HG03103 (cell line): ENCODE measurements at regions not wholly inside any gene's neighbourhood (a gene's known extent, or its start where the extent isn't known, plus 50 kb on each side); places are given as distances from the start of the nearest gene placed in this dataset.

Experiments
- ATAC-seq: cut with Tn5 transposase; IDR thresholded peaks from one replicate; pipeline ENCODE4 v1.9.1; 2021; ENCODE audit warnings: low read depth; ENCODE audit not compliant: unreplicated experiment

- ATAC-seq: no peak
These were observed 252.6 kb downstream of the BRD1 start for GRCh38 chr22:49574881-49575702.

DNA sequence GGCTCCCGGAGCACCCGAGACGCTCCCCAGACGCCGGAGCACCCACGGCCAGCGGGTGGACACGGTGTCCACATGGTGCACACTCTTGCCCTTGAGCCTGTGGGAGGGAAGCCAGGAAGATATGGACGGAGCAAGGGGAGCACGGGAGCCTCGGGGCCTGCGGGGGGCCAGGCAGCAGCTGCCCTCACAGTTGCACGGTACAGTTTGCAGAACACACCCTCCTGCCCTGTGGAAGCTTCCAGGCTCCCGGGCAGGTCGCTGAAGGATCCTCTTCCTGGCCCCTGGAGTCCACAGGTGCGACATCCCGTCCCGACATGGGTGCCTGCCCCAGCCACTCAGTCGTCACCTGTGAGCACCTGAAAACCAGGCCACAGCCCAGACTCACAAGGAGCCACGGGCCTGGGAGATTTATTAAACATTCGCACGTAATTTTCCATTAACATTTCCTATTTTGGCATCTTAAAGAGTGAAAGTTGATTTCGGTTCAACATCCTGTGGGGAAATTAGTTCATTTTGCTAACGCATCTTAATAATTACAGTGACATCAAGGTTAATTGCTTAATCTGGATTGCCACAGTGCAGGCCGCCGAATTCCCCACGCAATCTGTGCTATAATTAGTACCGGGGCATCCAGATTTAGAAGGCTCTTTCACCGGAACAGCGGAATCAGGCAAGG is 253.3 kb downstream of the BRD1 start:
- no peak for ATAC-seq

- ATAC-seq: no peak
These were observed 254.4 kb downstream of the BRD1 start for GRCh38 chr22:49573109-49573765.

DNA sequence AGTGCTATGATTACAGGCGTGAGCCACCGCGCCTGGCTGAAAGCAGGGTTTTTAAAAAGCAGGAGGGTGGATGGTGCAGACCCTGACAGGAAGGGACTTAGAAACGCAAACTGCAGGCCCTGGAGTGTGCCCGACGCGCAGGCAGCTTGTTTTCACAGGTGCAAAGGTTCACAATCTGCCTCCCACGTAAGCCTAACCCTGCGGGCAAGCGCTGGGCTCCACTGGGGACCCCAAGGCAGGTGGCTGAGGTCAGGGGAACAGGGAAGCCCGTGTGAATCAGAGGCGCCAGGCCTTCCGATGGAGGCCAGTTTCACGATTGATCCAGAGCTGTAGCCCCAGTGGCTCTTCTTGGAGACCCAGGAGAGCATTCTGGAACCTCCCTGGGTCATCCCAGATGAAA is 256.3 kb downstream of the BRD1 start:
- ATAC-seq: no peak

DNA sequence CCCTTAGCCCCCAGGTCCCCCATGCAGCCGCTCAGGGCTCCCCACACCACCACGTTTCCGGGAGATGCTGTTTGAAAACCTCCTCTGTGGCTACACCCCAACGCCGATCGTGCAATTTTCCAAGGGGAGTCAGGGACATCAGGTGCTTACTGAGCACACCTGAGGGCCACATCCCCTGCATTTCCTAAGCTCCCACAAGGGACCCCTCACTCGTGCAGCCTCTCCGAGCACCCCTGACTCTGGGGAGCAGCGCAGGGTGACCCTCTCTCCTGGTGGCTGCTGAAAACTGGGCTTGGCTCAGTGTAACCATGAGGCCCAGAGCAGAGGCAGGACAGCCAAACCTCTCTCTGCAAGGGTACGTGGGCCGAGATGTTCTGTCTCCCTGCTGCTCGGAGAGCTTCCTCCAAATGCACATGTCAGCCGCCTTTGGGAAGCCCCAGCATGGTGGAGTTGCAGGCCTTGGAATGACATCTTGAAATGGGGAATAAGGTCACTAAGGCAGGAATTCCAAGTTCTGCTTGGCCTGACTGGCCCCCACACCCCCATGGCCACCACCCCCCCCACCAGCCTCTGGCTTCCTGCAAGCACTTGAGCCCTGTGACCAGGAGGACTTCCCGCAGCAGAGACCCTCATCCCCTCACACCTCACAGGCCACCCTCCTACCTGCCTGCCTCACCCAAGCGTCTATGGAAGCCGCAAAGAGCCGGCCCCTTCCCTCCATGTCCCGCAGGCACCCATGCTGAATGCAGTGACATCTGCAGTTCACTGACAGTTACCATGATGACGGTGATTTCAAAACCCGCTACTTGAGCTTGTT is 257.4 kb downstream of the BRD1 start:
- ATAC-seq: no peak

DNA sequence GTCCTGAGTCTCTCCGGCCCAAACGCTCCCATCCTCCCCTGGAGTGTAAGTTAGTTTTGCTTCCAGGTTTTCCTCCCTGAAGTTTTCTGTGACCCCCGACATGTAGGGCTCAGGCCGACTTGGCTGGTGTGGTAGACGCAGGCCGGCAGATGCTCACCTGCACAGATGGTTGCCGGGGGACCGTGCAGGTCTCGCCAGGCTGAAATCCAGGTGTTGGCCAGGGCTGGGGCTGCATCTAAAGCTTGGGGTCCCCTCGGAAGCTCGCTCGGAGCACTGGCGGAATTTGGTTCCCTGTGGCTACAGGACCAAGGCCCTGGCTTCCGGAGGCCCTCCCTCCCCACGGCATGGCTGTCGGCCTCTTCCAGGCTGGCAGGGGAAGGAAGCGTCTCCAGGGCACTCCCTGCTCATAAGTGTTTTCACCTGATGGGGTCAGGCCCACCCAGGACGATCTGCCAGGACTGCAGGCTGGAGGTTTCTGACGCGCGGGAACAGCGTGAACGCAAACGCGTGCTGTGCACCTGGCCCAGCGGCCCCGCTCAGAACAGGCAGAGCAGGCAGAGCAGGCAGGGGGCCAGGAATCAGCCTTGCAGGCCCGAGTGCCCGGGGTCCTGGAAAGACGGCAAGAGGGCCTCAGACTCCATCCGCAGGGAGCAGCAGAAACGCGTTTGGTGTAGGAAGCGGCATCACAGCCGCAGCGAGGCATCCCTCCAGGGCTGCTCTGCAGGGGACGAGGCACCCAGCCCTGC is 258.2 kb downstream of the BRD1 start:
- ATAC-seq: no peak

- ATAC-seq: no peak
These were observed 258.9 kb downstream of the BRD1 start for GRCh38 chr22:49568751-49569285.

DNA sequence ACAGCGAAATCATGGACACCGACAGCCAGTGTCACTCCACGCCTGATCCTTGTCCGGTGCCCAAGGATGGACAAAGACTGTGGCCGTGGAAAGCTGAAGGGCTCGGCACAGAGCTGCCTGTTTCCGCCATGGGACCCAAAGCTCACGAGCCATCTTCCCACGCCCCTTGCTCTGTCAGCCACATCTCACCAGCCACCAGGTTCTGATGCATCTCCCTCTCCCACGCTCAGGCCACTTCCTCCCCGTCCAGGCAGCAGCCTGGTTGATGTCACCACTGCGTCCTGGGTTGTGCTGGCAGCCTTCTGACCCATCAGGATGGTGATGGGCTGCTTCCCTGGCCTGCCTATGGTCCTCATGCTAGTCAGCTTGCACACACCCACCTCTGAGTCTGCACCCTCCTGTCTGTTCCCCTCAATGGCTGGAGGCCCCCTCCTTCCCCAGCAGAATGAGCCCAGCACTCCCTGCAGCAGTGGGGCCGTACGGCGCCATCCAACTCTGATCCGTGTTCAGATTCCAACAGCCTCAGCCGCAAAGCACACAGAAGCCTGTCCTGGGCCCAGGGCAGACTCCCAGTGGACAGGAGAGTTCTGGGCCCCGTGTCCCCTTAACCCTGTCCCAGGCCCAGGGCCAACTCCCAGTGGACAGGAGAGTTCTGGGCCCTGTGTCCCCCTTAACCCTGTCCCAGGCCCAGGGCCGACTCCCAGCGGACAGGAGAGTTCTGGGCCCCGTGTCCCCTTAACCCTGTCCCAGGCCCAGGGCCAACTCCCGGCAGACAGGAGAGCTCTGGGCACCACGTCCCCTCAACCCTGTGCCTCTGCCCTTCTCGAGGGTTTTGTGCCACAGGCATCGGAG is 259.5 kb downstream of the BRD1 start:
- no peak for ATAC-seq

- ATAC-seq: no peak
These were observed 261.0 kb downstream of the BRD1 start for GRCh38 chr22:49566693-49567092.

DNA sequence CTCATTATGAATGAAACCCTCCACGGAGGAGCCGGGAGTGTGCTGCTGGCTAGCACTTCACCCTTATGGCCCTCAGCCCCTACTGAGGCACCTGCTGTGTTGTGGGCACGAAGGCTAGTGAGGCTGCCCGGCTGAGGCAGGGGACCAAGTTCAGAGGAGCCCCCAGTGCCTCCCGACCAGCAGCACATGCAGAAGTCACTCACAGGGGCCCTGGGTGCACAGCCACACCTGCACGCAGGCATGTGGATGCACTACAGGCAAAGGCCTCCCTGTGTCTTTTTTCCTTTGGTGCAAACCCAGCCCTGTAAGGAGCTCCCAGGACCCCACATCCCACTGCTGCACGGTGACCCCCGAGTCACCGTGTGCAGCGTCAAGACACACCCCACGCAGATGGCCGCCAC is 261.5 kb downstream of the BRD1 start:
- ATAC-seq: no peak

- no peak for ATAC-seq
These were observed 262.2 kb downstream of the BRD1 start for GRCh38 chr22:49565516-49565855.

GRCh38 chr22:49564666-49565515 is 262.8 kb downstream of the BRD1 start:
- no peak for ATAC-seq

DNA sequence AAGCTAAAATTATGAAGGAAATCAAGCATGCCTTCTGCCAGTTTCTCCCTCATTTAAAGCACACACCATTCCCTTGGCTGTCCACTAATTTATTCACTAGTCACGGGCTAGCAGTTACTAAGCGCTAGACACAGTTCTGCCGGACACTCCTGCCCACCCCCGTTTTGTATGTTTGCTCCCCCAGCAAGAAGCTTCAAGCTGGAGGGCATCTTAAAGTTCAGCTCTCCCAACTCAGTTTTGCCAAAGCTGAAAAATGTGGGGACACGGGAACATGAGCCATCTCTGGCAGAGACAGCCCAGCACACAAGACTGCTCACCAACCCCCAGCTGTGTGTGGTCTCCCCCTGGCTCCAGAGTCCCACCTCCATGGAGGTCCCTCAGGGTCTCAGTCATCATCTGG is 263.6 kb downstream of the BRD1 start:
- no peak for ATAC-seq

DNA sequence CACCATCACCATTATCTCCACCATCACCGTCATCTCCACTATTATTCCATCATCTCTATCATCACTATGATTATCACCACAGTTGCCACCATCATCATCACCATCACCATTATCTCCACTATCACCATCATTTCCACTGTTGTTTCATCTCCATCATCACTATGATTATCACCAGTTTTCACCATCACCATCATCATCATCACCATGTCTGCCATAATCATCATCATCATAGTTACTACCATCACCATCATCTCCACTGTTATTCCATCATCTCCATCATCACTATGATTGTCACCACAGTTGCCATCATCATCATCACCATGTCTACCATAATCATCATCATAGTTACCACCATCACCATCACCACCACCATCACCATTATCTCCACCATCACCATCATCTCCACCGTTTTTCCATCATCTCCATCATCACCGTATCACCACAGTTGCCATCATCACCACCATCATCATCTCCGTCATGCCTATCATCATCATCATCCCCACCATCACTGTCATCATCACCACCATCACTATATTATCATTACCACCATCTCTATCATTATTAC is 264.9 kb downstream of the BRD1 start:
- ATAC-seq: no peak

GRCh38 chr22:49561976-49562375 is 265.7 kb downstream of the BRD1 start:
- ATAC-seq: no peak

GRCh38 chr22:49561338-49561737 is 266.3 kb downstream of the BRD1 start:
- ATAC-seq: no peak

DNA sequence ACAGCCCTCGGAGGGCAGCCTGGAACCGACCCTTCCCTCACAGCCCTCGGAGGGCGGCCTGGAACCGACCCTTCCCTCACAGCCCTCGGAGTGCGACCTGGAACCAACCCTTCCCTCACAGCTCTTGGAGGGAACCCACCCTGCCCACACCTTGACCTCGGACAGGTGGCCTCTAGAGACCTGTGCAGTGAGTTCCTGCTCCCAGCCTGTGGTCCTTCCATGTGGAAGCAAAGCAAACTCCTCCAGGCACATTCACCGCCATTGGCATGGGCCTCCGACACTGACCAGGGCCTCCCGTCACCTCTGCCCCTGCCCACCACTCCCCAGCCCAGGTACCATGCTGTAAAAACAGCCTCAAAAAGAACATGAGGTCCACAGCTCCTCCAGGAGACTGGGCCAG is 272.1 kb downstream of the BRD1 start:
- ATAC-seq: no peak

DNA sequence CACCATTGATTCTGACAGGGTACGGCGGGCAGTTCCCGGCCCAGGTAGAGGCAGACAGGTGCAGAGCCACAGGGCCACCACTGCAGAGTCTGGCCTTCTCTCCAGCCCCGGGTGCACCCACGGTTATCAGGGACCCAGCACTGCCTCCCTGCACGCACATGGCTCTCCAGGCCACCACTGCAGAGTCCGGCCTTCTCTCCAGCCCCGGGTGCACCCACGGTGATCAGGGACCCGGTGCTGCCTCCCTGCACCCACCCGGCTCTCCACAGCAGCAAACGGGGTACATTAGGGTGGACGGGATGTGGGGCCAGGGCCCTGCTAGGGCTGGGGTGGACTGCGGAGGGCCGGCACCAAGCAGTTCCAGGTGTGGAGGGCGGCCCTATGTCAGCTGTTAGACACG is 272.9 kb downstream of the BRD1 start:
- no peak for ATAC-seq
